Mesenchymal stem cell (in vitro differentiated cells and primary cell): ENCODE measurements at regions not wholly inside any gene's neighbourhood (a gene's known extent, or its start where the extent isn't known, plus 50 kb on each side); places are given as distances from the start of the nearest gene placed in this dataset.

Experiments used
- DNase-seq: peaks from one replicate; pipeline ENCODE4 v3.0.0-alpha.2; 2013
- H2AFZ ChIP-seq: one replicate; pipeline ENCODE4 v1.6.1; 2013; ENCODE audit warnings: low read depth, mild to moderate bottlenecking, control low read depth, inconsistent platforms, low read length, moderate library complexity
- H2AK5ac ChIP-seq: 2 replicates; pipeline ENCODE4 v1.6.1; 2013; ENCODE audit warnings: low read length, moderate library complexity, mild to moderate bottlenecking, inconsistent platforms; ENCODE audit not compliant: severe bottlenecking
- H2BK120ac ChIP-seq: one replicate; pipeline ENCODE4 v1.6.1; 2013; ENCODE audit warnings: low read depth, mild to moderate bottlenecking, inconsistent platforms, low read length, moderate library complexity
- H2BK12ac ChIP-seq, 2 experiments: one replicate each; pipeline ENCODE4 v1.6.1; 2013; ENCODE audit warnings: inconsistent platforms in 2 of 2, low read length in 2 of 2, mild to moderate bottlenecking in 2 of 2, moderate library complexity in 2 of 2, control low read depth in 1 of 2
- H2BK15ac ChIP-seq: one replicate; pipeline ENCODE4 v1.6.1; 2013; ENCODE audit warnings: mild to moderate bottlenecking, low read depth, inconsistent platforms; ENCODE audit not compliant: poor library complexity, severe bottlenecking
- H2BK5ac ChIP-seq: 2 replicates; pipeline ENCODE4 v1.6.1; 2013; ENCODE audit warnings: low read depth, mild to moderate bottlenecking, low read length, control low read depth, inconsistent platforms; ENCODE audit not compliant: poor library complexity, severe bottlenecking
- H3K14ac ChIP-seq, 2 experiments: one replicate each; pipeline ENCODE4 v1.6.1; 2013; ENCODE audit warnings: inconsistent platforms in 2 of 2, low read length in 2 of 2, control low read depth in 1 of 2, mild to moderate bottlenecking in 1 of 2, moderate library complexity in 1 of 2
- H3K18ac ChIP-seq, 2 experiments: one replicate each; pipeline ENCODE4 v1.6.1; 2013; ENCODE audit warnings: inconsistent platforms in 2 of 2, low read length in 2 of 2, control low read depth in 1 of 2, low read depth in 1 of 2, mild to moderate bottlenecking in 1 of 2
- H3K23ac ChIP-seq, 2 experiments: one replicate each; pipeline ENCODE4 v1.6.1; 2013; ENCODE audit warnings: inconsistent platforms in 2 of 2, low read length in 2 of 2, mild to moderate bottlenecking in 2 of 2, moderate library complexity in 2 of 2, control low read depth in 1 of 2
- H3K27ac ChIP-seq: 2 replicates; pipeline ENCODE4 v1.5.1; 2013; ENCODE audit warnings: mild to moderate bottlenecking, moderate library complexity, low read length, control low read depth, inconsistent platforms; ENCODE audit not compliant: poor library complexity, severe bottlenecking
- H3K27me3 ChIP-seq, 2 experiments: 2 replicates each; pipeline versions ENCODE4 v1.6.1 to v1.7.0; 2013; ENCODE audit warnings: low read length in 2 of 2, mild to moderate bottlenecking in 2 of 2, moderate library complexity in 2 of 2, control low read depth in 1 of 2, inconsistent platforms in 1 of 2; ENCODE audit not compliant: control insufficient read depth in 1 of 2, insufficient read depth in 1 of 2
- H3K36me3 ChIP-seq, 2 experiments: 2 replicates each; pipeline versions ENCODE4 v1.6.1 to v1.7.0; 2013; ENCODE audit warnings: low read length in 2 of 2, control low read depth in 1 of 2, inconsistent platforms in 1 of 2, low read depth in 1 of 2, mild to moderate bottlenecking in 1 of 2; ENCODE audit not compliant: insufficient read depth in 2 of 2, control insufficient read depth in 1 of 2
- H3K4ac ChIP-seq, 2 experiments: one replicate each; pipeline ENCODE4 v1.6.1; 2013; ENCODE audit warnings: inconsistent platforms in 2 of 2, low read length in 2 of 2, mild to moderate bottlenecking in 2 of 2, moderate library complexity in 2 of 2, control low read depth in 1 of 2, low read depth in 1 of 2
- H3K4me1 ChIP-seq: 2 replicates; pipeline ENCODE4 v1.6.1; 2013; ENCODE audit warnings: low read depth, low read length, control low read depth; ENCODE audit not compliant: control insufficient read depth, insufficient read depth
- H3K4me2 ChIP-seq: 2 replicates; pipeline ENCODE4 v1.6.1; 2013; ENCODE audit warnings: low read length, mild to moderate bottlenecking, inconsistent platforms; ENCODE audit not compliant: poor library complexity, severe bottlenecking
- H3K4me3 ChIP-seq, 2 experiments: 2 replicates each; pipeline versions ENCODE4 v1.5.1 to v1.7.0; 2013; ENCODE audit warnings: low read length in 2 of 2, mild to moderate bottlenecking in 2 of 2, control low read depth in 1 of 2, low read depth in 1 of 2; ENCODE audit not compliant: insufficient read depth in 1 of 2
- H3K79me1 ChIP-seq: replicated peaks from 2 replicates; pipeline ENCODE4 v1.6.1; 2013; ENCODE audit warnings: mild to moderate bottlenecking, control low read depth, low read length, inconsistent platforms; ENCODE audit not compliant: poor library complexity, severe bottlenecking
- H3K9ac ChIP-seq: 2 replicates; pipeline ENCODE4 v1.7.0; 2013; ENCODE audit warnings: mild to moderate bottlenecking, low read length, moderate library complexity
- H3K9me3 ChIP-seq: 2 replicates; pipeline ENCODE4 v1.7.0; 2013; ENCODE audit warnings: mild to moderate bottlenecking, low read length; ENCODE audit not compliant: control insufficient read depth
- H4K8ac ChIP-seq: one replicate; pipeline ENCODE4 v1.6.1; 2013; ENCODE audit warnings: inconsistent platforms, mild to moderate bottlenecking, low read length, moderate library complexity
- H4K91ac ChIP-seq: one replicate; pipeline ENCODE4 v1.6.1; 2013; ENCODE audit warnings: mild to moderate bottlenecking, low read length, inconsistent platforms
- WGBS: methylation state at CpG from one replicate; pipeline ENCODE4 v1.1.7; 2013; ENCODE audit warnings: mixed read lengths; 5-methylcytosine and 5-hydroxymethylcytosine counted together

- no peak overlapping the region for H3K4me3 ChIP-seq
- no peak for DNase-seq
- H3K23ac ChIP-seq: no peak overlapping the region
- H3K9ac ChIP-seq: no peak overlapping the region
- no peaks in the 10 kb centered on the region for H3K36me3 ChIP-seq
- no peak overlapping the region for H2BK12ac ChIP-seq
- H2AFZ ChIP-seq: no peak overlapping the region
- peaks cover 30% of the 10 kb centered on the region for H3K4me1 ChIP-seq
- no peak overlapping the region for H3K27ac ChIP-seq
- no peaks in the 10 kb centered on the region for H3K9me3 ChIP-seq
- no peaks in the 10 kb centered on the region for H3K79me1 ChIP-seq
- no peak overlapping the region for H2BK5ac ChIP-seq
- no peak overlapping the region for H4K8ac ChIP-seq
- peaks cover 6 to 18% of the 10 kb centered on the region in 2 experiments for H3K27me3 ChIP-seq
- H3K18ac ChIP-seq: no peak overlapping the region
- H3K14ac ChIP-seq: no peak overlapping the region
- H2BK120ac ChIP-seq: no peak overlapping the region
- H3K4me2 ChIP-seq: no peak overlapping the region
- H4K91ac ChIP-seq: no peak overlapping the region
- WGBS: 67% methylated on average over 9 of the region's 9 CpGs
- no peak overlapping the region for H3K4ac ChIP-seq
- no peak overlapping the region for H2BK15ac ChIP-seq
- no peak overlapping the region for H2AK5ac ChIP-seq
Measured at GRCh38 chr15:70269311-70269911, 171.7 kb upstream of the TLE3 start.

GRCh38 chr15:70268698-70269251 is 171.1 kb upstream of the TLE3 start:
- H3K4ac ChIP-seq: no peak overlapping the region
- H3K27me3 ChIP-seq: peaks cover 6 to 18% of the 10 kb centered on the region in 2 experiments
- WGBS: 90% methylated on average over 14 of the region's 18 CpGs
- H3K18ac ChIP-seq: no peak overlapping the region
- no peak overlapping the region for H2BK120ac ChIP-seq
- no peak overlapping the region for H3K4me3 ChIP-seq
- no peak overlapping the region for H4K8ac ChIP-seq
- no peak overlapping the region for H2BK15ac ChIP-seq
- no peak overlapping the region for H3K27ac ChIP-seq
- no peak overlapping the region for H3K4me2 ChIP-seq
- H4K91ac ChIP-seq: no peak overlapping the region
- H2BK12ac ChIP-seq: no peak overlapping the region
- no peak overlapping the region for H2BK5ac ChIP-seq
- H3K14ac ChIP-seq: no peak overlapping the region
- H2AK5ac ChIP-seq: no peak overlapping the region
- H3K9ac ChIP-seq: no peak overlapping the region
- no peak overlapping the region for H3K23ac ChIP-seq
- H3K9me3 ChIP-seq: no peaks in the 10 kb centered on the region
- DNase-seq: no peak
- no peaks in the 10 kb centered on the region for H3K36me3 ChIP-seq
- H3K4me1 ChIP-seq: peaks cover 32% of the 10 kb centered on the region
- no peak overlapping the region for H2AFZ ChIP-seq
- H3K79me1 ChIP-seq: no peaks in the 10 kb centered on the region

- Histone ChIP-seq H2BK15ac (no peak overlapping the region), H3K4me1 (peaks cover 32% of the 10 kb centered on the region), H2AFZ (no peak overlapping the region), H3K23ac (no peak overlapping the region), H4K91ac (no peak overlapping the region), H3K4ac (no peak overlapping the region), H3K9me3 (no peaks in the 10 kb centered on the region), H3K9ac (no peak overlapping the region), H3K27me3 (peaks cover 12 to 22% of the 10 kb centered on the region in 2 experiments), H3K4me2 (no peak overlapping the region), H3K18ac (no peak overlapping the region), H3K79me1 (no peaks in the 10 kb centered on the region), H3K4me3 (no peak overlapping the region), H4K8ac (no peak overlapping the region), H2BK5ac (no peak overlapping the region), H3K14ac (no peak overlapping the region), H3K36me3 (no peaks in the 10 kb centered on the region), H2BK120ac (no peak overlapping the region), H2AK5ac (no peak overlapping the region), H2BK12ac (no peak overlapping the region), H3K27ac (no peak overlapping the region)
- whole genome bisulfite sequencing: 38% methylated on average over 6 of the region's 6 CpGs
- peak; percentile 52 for DNase-seq
Measured at GRCh38 chr15:70267879-70268278, 170.2 kb upstream of the TLE3 start.

GRCh38 chr15:70267306-70267705 is 169.6 kb upstream of the TLE3 start:
- Histone ChIP-seq H2BK12ac (no peak overlapping the region), H3K23ac (no peak overlapping the region), H3K4me3 (no peak overlapping the region), H3K79me1 (no peaks in the 10 kb centered on the region), H2BK15ac (no peak overlapping the region), H4K8ac (no peak overlapping the region), H2AK5ac (no peak overlapping the region), H2BK5ac (no peak overlapping the region), H3K4ac (no peak overlapping the region), H2AFZ (no peak overlapping the region), H4K91ac (no peak overlapping the region), H2BK120ac (no peak overlapping the region), H3K27me3 (peaks cover 17 to 22% of the 10 kb centered on the region in 2 experiments), H3K4me2 (no peak overlapping the region), H3K18ac (no peak overlapping the region), H3K9ac (no peak overlapping the region), H3K4me1 (peaks cover 32% of the 10 kb centered on the region), H3K9me3 (no peaks in the 10 kb centered on the region), H3K36me3 (no peaks in the 10 kb centered on the region), H3K14ac (no peak overlapping the region), H3K27ac (no peak overlapping the region)
- DNase-seq: no peak
- WGBS: 81% methylated on average over 2 of the region's 2 CpGs
